KMS-11 (cell line): ENCODE measurements at regions not wholly inside any gene's neighbourhood (a gene's known extent, or its start where the extent isn't known, plus 50 kb on each side); places are given as distances from the start of the nearest gene placed in this dataset.

Experiments
- H2AFZ ChIP-seq: fragments of 200-600 bp; sonication (generic); 2 replicates; pipeline ENCODE4 v1.6.1; 2016; ENCODE audit warnings: antibody characterized with exemption, mixed run types, low read depth
- H3K27ac ChIP-seq: fragments of 200-600 bp; sonication (generic); 2 replicates; pipeline ENCODE4 v1.6.1; 2016; ENCODE audit warnings: mild to moderate bottlenecking, mixed run types
- H3K27me3 ChIP-seq: fragments of 200-600 bp; sonication (generic); 2 replicates; pipeline ENCODE4 v1.6.1; 2017; ENCODE audit warnings: mild to moderate bottlenecking, low read depth, mixed run types, moderate library complexity; ENCODE audit not compliant: insufficient read depth
- H3K36me3 ChIP-seq: fragments of 200-600 bp; sonication (generic); 2 replicates; pipeline ENCODE4 v1.6.1; 2017; ENCODE audit warnings: mild to moderate bottlenecking, mixed run types; ENCODE audit not compliant: insufficient read depth
- H3K4me1 ChIP-seq: fragments of 200-600 bp; sonication (generic); 2 replicates; pipeline ENCODE4 v1.6.1; 2016; ENCODE audit warnings: mild to moderate bottlenecking, low read depth, mixed run types; ENCODE audit not compliant: poor library complexity, severe bottlenecking
- H3K4me2 ChIP-seq: fragments of 200-600 bp; sonication (generic); 2 replicates; pipeline ENCODE4 v1.7.0; 2016; ENCODE audit warnings: mild to moderate bottlenecking, mixed run types
- H3K4me3 ChIP-seq: fragments of 200-600 bp; sonication (generic); IDR thresholded peaks from 2 replicates; pipeline ENCODE4 v1.6.1; 2017; ENCODE audit warnings: low read depth, low read length, mixed read lengths; ENCODE audit not compliant: insufficient read depth
- H3K79me2 ChIP-seq: fragments of 200-600 bp; sonication (generic); 2 replicates; pipeline ENCODE4 v1.6.1; 2016; ENCODE audit warnings: low read depth, mixed run types; ENCODE audit not compliant: insufficient read depth
- H3K9ac ChIP-seq: fragments of 200-600 bp; sonication (generic); 2 replicates; pipeline ENCODE4 v1.6.1; 2016; ENCODE audit warnings: mild to moderate bottlenecking, mixed run types
- H4K20me1 ChIP-seq: fragments of 200-600 bp; sonication (generic); 2 replicates; pipeline ENCODE4 v1.6.1; 2016; ENCODE audit warnings: mild to moderate bottlenecking, mixed run types; ENCODE audit not compliant: insufficient read depth
- TF ChIP-seq, protein P1 (sequence below): fragments of 200-600 bp; sonication (generic); conservative IDR thresholded peaks from 2 replicates; pipeline ENCODE4 v1.6.1; 2017; ENCODE audit warnings: low read depth, mild to moderate bottlenecking, antibody characterized with exemption, low read length, moderate library complexity, mixed read lengths

DNA sequence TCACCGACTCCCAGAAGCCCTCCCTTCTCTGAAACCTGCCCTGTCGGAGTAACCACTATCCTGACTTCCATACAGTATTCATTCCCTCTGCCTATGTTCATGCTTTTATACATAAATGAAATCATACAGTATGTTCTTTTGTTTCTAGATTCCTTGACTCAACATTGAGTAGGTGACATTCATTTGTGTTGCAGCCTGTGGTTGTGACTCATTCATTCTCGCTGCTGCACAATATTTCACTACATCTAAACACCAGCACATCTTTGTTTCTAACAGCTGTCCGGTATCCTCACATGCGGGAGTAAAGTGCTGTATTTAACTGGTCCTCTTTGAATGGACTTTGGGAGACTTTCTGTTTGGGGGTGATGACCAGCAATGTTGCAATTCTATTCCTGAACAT is 135.0 kb upstream of the FOXF1 start:
- Histone ChIP-seq H3K27ac (no peak overlapping the region), H3K4me2 (no peak overlapping the region), H3K79me2 (no peaks in the 10 kb centered on the region), H4K20me1 (no peaks in the 10 kb centered on the region), H2AFZ (no peak overlapping the region), H3K36me3 (no peaks in the 10 kb centered on the region), H3K4me1 (no peaks in the 10 kb centered on the region), H3K9ac (no peak overlapping the region), H3K27me3 (peaks cover 14% of the 10 kb centered on the region; the same call in 1 of the 2 replicates), H3K4me3 (no peak overlapping the region)
- TF ChIP-seq, protein P1, sequence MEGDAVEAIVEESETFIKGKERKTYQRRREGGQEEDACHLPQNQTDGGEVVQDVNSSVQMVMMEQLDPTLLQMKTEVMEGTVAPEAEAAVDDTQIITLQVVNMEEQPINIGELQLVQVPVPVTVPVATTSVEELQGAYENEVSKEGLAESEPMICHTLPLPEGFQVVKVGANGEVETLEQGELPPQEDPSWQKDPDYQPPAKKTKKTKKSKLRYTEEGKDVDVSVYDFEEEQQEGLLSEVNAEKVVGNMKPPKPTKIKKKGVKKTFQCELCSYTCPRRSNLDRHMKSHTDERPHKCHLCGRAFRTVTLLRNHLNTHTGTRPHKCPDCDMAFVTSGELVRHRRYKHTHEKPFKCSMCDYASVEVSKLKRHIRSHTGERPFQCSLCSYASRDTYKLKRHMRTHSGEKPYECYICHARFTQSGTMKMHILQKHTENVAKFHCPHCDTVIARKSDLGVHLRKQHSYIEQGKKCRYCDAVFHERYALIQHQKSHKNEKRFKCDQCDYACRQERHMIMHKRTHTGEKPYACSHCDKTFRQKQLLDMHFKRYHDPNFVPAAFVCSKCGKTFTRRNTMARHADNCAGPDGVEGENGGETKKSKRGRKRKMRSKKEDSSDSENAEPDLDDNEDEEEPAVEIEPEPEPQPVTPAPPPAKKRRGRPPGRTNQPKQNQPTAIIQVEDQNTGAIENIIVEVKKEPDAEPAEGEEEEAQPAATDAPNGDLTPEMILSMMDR: no peak

GRCh38 chr16:86375851-86376250 is 134.5 kb upstream of the FOXF1 start:
- Histone ChIP-seq H3K27ac (no peak overlapping the region), H4K20me1 (no peaks in the 10 kb centered on the region), H3K79me2 (no peaks in the 10 kb centered on the region), H3K9ac (no peak overlapping the region), H3K4me2 (no peak overlapping the region), H3K4me3 (no peak overlapping the region), H3K4me1 (no peaks in the 10 kb centered on the region), H3K27me3 (peaks cover 14% of the 10 kb centered on the region; the same call in 1 of the 2 replicates), H3K36me3 (no peaks in the 10 kb centered on the region), H2AFZ (no peak overlapping the region)
- TF ChIP-seq, protein P1: no peak

- no peaks in the 10 kb centered on the region for H4K20me1 ChIP-seq
- H3K4me3 ChIP-seq: no peak overlapping the region
- H3K36me3 ChIP-seq: no peaks in the 10 kb centered on the region
- no peaks in the 10 kb centered on the region for H3K4me1 ChIP-seq
- H3K9ac ChIP-seq: no peak overlapping the region
- H3K79me2 ChIP-seq: no peaks in the 10 kb centered on the region
- no peak overlapping the region for H3K27ac ChIP-seq
- TF ChIP-seq, protein P1: no peak
- peaks cover 20% of the 10 kb centered on the region; the same call in 1 of the 2 replicates for H3K27me3 ChIP-seq
- H3K4me2 ChIP-seq: no peak overlapping the region
- H2AFZ ChIP-seq: no peak overlapping the region
Observed at GRCh38 chr16:86376837-86377236, 133.5 kb upstream of the FOXF1 start.

- Histone ChIP-seq H3K36me3 (no peaks in the 10 kb centered on the region), H3K4me2 (no peak overlapping the region), H3K27me3 (peaks cover 20% of the 10 kb centered on the region; the same call in 1 of the 2 replicates), H3K4me3 (no peak overlapping the region), H3K27ac (no peak overlapping the region), H3K4me1 (no peaks in the 10 kb centered on the region), H4K20me1 (no peaks in the 10 kb centered on the region), H3K79me2 (no peaks in the 10 kb centered on the region), H2AFZ (no peak overlapping the region), H3K9ac (no peak overlapping the region)
- TF ChIP-seq, protein P1: no peak
Observed at GRCh38 chr16:86377251-86378022, 132.9 kb upstream of the FOXF1 start.
